Panc1 (cell line): ENCODE measurements at regions not wholly inside any gene's neighbourhood (a gene's known extent, or its start where the extent isn't known, plus 50 kb on each side); places are given as distances from the start of the nearest gene placed in this dataset.
"Not testable (repeated sequence)": the region's sequence is repeated elsewhere in the genome, so short reads cannot be mapped to it uniquely, and the experiment has no call there.

Experiments
- ATAC-seq: fragments of 200-7000 bp; cut with Tn5 transposase; 2 replicates; pipeline ENCODE4 v1.9.1; 2020; ENCODE audit warnings: mild to moderate bottlenecking, moderate library complexity
- BruUV-seq: library from RNA; stranded (reverse); fragments of 400-500 nt; replicated peaks from 2 replicates; lab custom pipeline; 2021; lab: Mats Ljungman, UMichigan
- CTCF ChIA-PET: fragments of 300-600 bp; sonication (Branson Sonifier 250); formaldehyde crosslinking; loops from one replicate; lab custom pipeline; 2022; ENCODE audit warnings: antibody characterized with exemption; lab: Charles Lee
- POLR2A ChIA-PET: fragments of 300-600 bp; sonication (Branson Sonifier 250); formaldehyde crosslinking; loops from one replicate; lab custom pipeline; 2022; ENCODE audit warnings: antibody characterized with exemption; lab: Charles Lee
- DNase-seq: peaks from one replicate; pipeline ENCODE4 v3.0.0-alpha.2; 2010; ENCODE audit warnings: low read depth, low spot score
- H3K27ac ChIP-seq: 2 replicates; pipeline ENCODE4 v1.5.1; 2011; ENCODE audit warnings: mild to moderate bottlenecking, low read length, inconsistent platforms
- H3K27me3 ChIP-seq: fragments of 200-500 bp; sonication (Bioruptor generic); 2 replicates; pipeline ENCODE4 v1.6.0; 2014; ENCODE audit warnings: low read length, inconsistent platforms; ENCODE audit not compliant: control insufficient read depth, insufficient read depth
- H3K36me3 ChIP-seq: fragments of 200-500 bp; sonication (Bioruptor generic); 2 replicates; pipeline ENCODE4 v1.5.1; 2014; ENCODE audit warnings: inconsistent platforms, mild to moderate bottlenecking, low read length, moderate library complexity; ENCODE audit not compliant: control insufficient read depth, insufficient read depth
- H3K4me1 ChIP-seq: 2 replicates; pipeline ENCODE4 v1.5.1; 2011; ENCODE audit warnings: inconsistent platforms, mild to moderate bottlenecking, low read length, moderate library complexity; ENCODE audit not compliant: control insufficient read depth, insufficient read depth
- H3K4me3 ChIP-seq, 2 experiments: 2 replicates each; pipeline ENCODE4 v1.5.1; 2011 to 2012; ENCODE audit warnings: low read depth in 2 of 2, low read length in 2 of 2, mild to moderate bottlenecking in 2 of 2, inconsistent platforms in 1 of 2, moderate library complexity in 1 of 2
- H3K9me3 ChIP-seq: fragments of 200-500 bp; sonication (Bioruptor generic); 2 replicates; pipeline ENCODE4 v1.5.1; 2014; ENCODE audit warnings: low read depth, mild to moderate bottlenecking, inconsistent platforms, low read length, moderate library complexity; ENCODE audit not compliant: control insufficient read depth, insufficient read depth
- in situ Hi-C: cut with HindIII; loops from 2 replicates; pipeline ENCODE4 v1.10.0; 2016; ENCODE audit warnings: low sequenced_read_pairs, low pct_unique_long_range_greater_than_20kb
- intact Hi-C: fragments of 100-400 bp; cut with micrococcal nuclease; formaldehyde crosslinking; loops from one replicate; pipeline ENCODE4 v1.10.0; 2022; ENCODE audit not compliant: unreplicated experiment

GRCh38 chr16:29186306-29187220 is 201.7 kb downstream of the LAT start:
- in situ Hi-C loops, H3K4me3 ChIP-seq, POLR2A ChIA-PET, ATAC-seq, intact Hi-C loops, CTCF ChIA-PET, H3K27me3 ChIP-seq, H3K9me3 ChIP-seq, H3K36me3 ChIP-seq, BruUV-seq, DNase-seq, H3K27ac ChIP-seq, H3K4me1 ChIP-seq: not testable (repeated sequence)

GRCh38 chr16:29185872-29186271 is 201.0 kb downstream of the LAT start:
- H3K27ac ChIP-seq, H3K4me3 ChIP-seq, CTCF ChIA-PET, intact Hi-C loops, POLR2A ChIA-PET, ATAC-seq, H3K27me3 ChIP-seq, H3K9me3 ChIP-seq, H3K4me1 ChIP-seq, BruUV-seq, H3K36me3 ChIP-seq, DNase-seq, in situ Hi-C loops: not testable (repeated sequence)

GRCh38 chr16:29184738-29185438 is 200.0 kb downstream of the LAT start:
- intact Hi-C loops, POLR2A ChIA-PET, H3K36me3 ChIP-seq, H3K4me1 ChIP-seq, H3K27me3 ChIP-seq, H3K4me3 ChIP-seq, CTCF ChIA-PET, H3K9me3 ChIP-seq, DNase-seq, ATAC-seq, in situ Hi-C loops, H3K27ac ChIP-seq, BruUV-seq: not testable (repeated sequence)

DNA sequence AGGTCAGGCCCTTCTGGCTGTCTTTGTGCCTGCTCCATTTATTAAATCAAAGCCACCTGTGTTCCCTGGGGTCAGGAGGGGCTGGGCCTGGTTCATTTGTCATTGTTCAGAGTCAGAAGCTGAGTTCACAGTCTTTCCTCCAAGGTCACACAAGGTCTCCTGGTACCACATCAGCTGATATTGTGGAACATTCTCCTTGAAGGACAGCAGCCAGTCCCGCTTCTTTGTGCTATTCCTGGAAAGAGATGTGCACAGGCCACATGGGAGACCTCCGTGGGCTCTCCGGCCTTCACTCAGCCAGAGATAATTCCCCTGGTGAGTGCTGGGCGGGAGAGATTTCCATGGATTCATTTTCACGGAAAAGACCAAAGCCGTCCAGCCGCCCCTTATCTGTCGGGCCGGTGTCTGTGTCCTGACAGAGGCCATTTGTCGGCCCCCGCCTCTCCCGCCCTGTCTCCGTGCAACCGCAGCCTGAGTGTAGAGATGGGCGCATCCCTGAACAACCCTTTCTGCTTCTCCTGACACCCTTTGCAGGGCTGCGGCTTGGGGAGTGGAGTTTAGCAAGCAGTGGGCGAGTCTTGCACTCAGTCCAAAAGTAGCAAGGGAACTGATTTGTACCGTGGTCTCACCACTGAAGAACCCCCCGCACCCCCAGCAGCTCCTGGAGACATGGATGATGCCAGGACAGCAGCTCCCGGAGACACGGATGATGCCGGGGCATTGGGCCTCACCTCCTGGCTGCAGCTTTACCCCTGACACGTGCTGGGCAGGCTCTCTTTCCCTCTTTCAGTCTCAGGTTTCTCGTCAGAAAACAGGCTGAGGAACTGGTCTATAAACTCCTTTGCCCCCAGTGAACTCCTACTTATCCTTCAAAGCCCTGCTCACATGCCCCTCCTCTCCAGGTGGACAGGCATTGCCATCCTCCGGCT is 198.4 kb downstream of the LAT start:
- H3K36me3 ChIP-seq, H3K4me1 ChIP-seq, H3K4me3 ChIP-seq, ATAC-seq, POLR2A ChIA-PET, in situ Hi-C loops, CTCF ChIA-PET, H3K9me3 ChIP-seq, H3K27me3 ChIP-seq, intact Hi-C loops, H3K27ac ChIP-seq, BruUV-seq, DNase-seq: not testable (repeated sequence)
